ENCODE measurements at regions not wholly inside any gene's neighbourhood (a gene's known extent, or its start where the extent isn't known, plus 50 kb on each side); places are given as distances from the start of the nearest gene placed in this dataset.

DNA sequence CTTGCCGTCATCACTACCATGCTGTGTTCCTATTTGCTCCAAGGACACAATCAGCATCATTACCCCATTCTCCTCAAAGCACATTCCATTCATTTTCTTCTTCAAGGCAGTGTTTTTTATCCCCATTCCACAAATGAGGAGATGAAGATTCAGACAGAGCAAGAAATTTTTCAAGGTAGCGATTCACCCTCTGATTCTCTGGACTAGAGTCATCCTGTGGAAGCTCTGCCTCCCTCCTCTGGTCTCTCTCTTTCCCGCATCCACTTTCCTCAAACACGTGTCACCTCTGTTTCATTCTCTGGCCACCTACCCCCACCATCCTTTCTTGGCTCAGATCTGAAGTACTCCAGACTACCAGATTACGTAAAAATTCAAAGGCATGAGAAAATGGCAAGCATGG lies 297.9 kb downstream of the SOX11 start:
- Mint-ChIP-seq H3K27ac (no peak overlapping the region), H3K4me1 (ENCODE audit: unreplicated experiment) (peaks cover 8% of the 10 kb centered on the region), H3K9me3 (no peaks in the 10 kb centered on the region), H3K27me3 (peaks cover 9% of the 10 kb centered on the region), H3K36me3 (no peaks in the 10 kb centered on the region), H3K4me3 (no peak overlapping the region)
- TF ChIP-seq, protein P1, sequence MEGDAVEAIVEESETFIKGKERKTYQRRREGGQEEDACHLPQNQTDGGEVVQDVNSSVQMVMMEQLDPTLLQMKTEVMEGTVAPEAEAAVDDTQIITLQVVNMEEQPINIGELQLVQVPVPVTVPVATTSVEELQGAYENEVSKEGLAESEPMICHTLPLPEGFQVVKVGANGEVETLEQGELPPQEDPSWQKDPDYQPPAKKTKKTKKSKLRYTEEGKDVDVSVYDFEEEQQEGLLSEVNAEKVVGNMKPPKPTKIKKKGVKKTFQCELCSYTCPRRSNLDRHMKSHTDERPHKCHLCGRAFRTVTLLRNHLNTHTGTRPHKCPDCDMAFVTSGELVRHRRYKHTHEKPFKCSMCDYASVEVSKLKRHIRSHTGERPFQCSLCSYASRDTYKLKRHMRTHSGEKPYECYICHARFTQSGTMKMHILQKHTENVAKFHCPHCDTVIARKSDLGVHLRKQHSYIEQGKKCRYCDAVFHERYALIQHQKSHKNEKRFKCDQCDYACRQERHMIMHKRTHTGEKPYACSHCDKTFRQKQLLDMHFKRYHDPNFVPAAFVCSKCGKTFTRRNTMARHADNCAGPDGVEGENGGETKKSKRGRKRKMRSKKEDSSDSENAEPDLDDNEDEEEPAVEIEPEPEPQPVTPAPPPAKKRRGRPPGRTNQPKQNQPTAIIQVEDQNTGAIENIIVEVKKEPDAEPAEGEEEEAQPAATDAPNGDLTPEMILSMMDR (conservative IDR thresholded peaks at IDR 0.05), result no peak
- DNase-seq (ENCODE audit: extremely low spot score, unreplicated experiment), result no peak

DNA sequence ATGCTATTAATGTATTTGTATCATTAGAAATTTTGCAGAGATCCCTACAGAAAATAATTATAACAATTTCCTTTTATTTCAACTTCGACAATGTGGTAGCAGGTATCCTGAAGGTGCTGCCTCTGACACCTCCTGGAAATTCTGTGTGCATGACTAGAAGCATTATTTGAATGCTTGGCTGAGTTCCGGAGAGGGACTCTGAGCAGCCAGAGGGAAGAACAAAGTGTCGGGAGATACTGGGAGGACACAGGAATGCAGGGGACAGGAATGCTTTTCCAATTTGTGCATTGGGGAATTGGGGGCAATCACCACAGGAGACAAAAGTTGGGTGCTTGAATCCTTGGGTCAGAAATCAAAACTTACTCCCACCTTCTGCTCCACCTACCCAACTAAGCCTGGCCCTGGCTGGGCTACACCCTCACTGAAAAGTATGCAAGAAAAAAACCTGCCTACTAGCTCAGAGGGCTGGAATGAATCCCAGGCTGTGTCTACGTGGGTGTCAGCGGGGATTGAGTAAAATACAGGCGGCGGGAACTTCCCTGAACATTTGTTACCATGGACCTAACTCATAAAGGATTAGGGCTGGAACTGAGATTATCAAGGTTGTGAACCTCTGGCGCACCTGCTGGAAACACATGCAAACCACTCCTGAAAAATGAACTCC lies 299.3 kb downstream of the SOX11 start:
- Mint-ChIP-seq H3K4me1 (ENCODE audit: unreplicated experiment) (peaks cover 7% of the 10 kb centered on the region), H3K27me3 (peaks cover 18% of the 10 kb centered on the region), H3K27ac (no peak overlapping the region), H3K36me3 (no peaks in the 10 kb centered on the region), H3K4me3 (no peak overlapping the region), H3K9me3 (no peaks in the 10 kb centered on the region)
- TF ChIP-seq, protein P1 (conservative IDR thresholded peaks at IDR 0.05), result no peak
- DNase-seq (ENCODE audit: extremely low spot score, unreplicated experiment), result no peak

GRCh38 chr2:5995832-5996231 lies 303.6 kb downstream of the SOX11 start:
- H3K4me1 Mint-ChIP-seq (ENCODE audit: unreplicated experiment), result peaks cover 2% of the 10 kb centered on the region
- no peaks in the 10 kb centered on the region for H3K9me3 Mint-ChIP-seq
- TF ChIP-seq, protein P1 (conservative IDR thresholded peaks at IDR 0.05), result no peak
- no peak overlapping the region for H3K4me3 Mint-ChIP-seq
- no peaks in the 10 kb centered on the region for H3K36me3 Mint-ChIP-seq
- no peak overlapping the region for H3K27ac Mint-ChIP-seq
- no peak for DNase-seq (ENCODE audit: extremely low spot score, unreplicated experiment)
- peaks cover 18% of the 10 kb centered on the region for H3K27me3 Mint-ChIP-seq

DNA sequence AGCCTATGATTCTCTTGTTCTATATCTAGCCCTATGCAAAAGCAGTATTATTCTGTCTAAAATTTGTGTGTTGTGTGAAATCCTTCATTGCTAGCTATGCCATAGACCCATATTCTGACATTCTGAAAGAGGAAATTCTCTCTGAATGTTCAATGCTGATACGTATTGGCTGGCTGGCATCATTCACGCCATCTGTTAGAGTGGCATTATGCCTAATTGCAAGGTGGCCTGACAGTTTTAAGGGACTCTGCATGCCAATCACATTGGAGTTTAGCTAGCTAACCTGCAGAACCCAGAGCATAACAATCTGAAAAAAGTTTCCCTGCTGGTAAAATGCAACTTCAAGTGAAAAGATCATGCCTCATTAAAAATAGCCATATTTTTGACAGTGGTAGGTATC lies 316.0 kb downstream of the SOX11 start:
- no peak for DNase-seq (ENCODE audit: extremely low spot score, unreplicated experiment)
- peaks cover 11% of the 10 kb centered on the region for H3K9me3 Mint-ChIP-seq
- no peaks in the 10 kb centered on the region for H3K36me3 Mint-ChIP-seq
- peaks cover 7% of the 10 kb centered on the region for H3K27me3 Mint-ChIP-seq
- TF ChIP-seq, protein P1 (conservative IDR thresholded peaks at IDR 0.05), result no peak
- H3K27ac Mint-ChIP-seq, result no peak overlapping the region
- H3K4me3 Mint-ChIP-seq, result no peak overlapping the region
- peaks cover 37% of the 10 kb centered on the region for H3K4me1 Mint-ChIP-seq (ENCODE audit: unreplicated experiment)

- H3K9me3 Mint-ChIP-seq, result peaks cover 7% of the 10 kb centered on the region
- no peak overlapping the region for H3K4me3 Mint-ChIP-seq
- H3K27ac Mint-ChIP-seq, result no peak overlapping the region
- peaks cover 37% of the 10 kb centered on the region for H3K4me1 Mint-ChIP-seq (ENCODE audit: unreplicated experiment)
- TF ChIP-seq, protein P1 (conservative IDR thresholded peaks at IDR 0.05), result no peak
- no peak for DNase-seq (ENCODE audit: extremely low spot score, unreplicated experiment)
- H3K36me3 Mint-ChIP-seq, result no peaks in the 10 kb centered on the region
- H3K27me3 Mint-ChIP-seq, result peaks cover 5% of the 10 kb centered on the region
Measured at GRCh38 chr2:6008726-6009125, 316.5 kb downstream of the SOX11 start.

All from type B pancreatic cell (in vitro differentiated cells).